Fibroblast of pulmonary artery (primary cell): ENCODE measurements at regions not wholly inside any gene's neighbourhood (a gene's known extent, or its start where the extent isn't known, plus 50 kb on each side); places are given as distances from the start of the nearest gene placed in this dataset.

Experiments
- DNase-seq: peaks from one replicate; pipeline ENCODE4 v3.0.0-alpha.2; 2010; ENCODE audit warnings: low read depth
- H3K4me3 ChIP-seq: replicated peaks from 2 replicates; pipeline ENCODE4 v1.5.1; 2011; ENCODE audit warnings: low read depth, mild to moderate bottlenecking, control low read depth, low read length, moderate library complexity
- CTCF ChIP-seq: IDR thresholded peaks from 2 replicates; pipeline ENCODE4 v1.5.1; 2011; ENCODE audit warnings: mild to moderate bottlenecking, control low read depth, low read length, inconsistent platforms; ENCODE audit errors: missing control alignments

- no peak overlapping the region for H3K4me3 ChIP-seq
- TF ChIP-seq CTCF: no peak
- no peak for DNase-seq
Observed at GRCh38 chrX:9234315-9234714, 200.4 kb upstream of the FAM9B start.

- TF ChIP-seq CTCF: no peak
- no peak overlapping the region for H3K4me3 ChIP-seq
- DNase-seq: no peak
Observed at GRCh38 chrX:9235722-9236121, 201.8 kb upstream of the FAM9B start.

GRCh38 chrX:9240956-9241355 lies 207.0 kb upstream of the FAM9B start:
- no peak for DNase-seq
- no peak for TF ChIP-seq CTCF
- H3K4me3 ChIP-seq: no peak overlapping the region

GRCh38 chrX:9241427-9241826 lies 207.5 kb upstream of the FAM9B start:
- no peak for DNase-seq
- H3K4me3 ChIP-seq: no peak overlapping the region
- no peak for TF ChIP-seq CTCF

GRCh38 chrX:9249051-9249846 lies 215.3 kb upstream of the FAM9B start:
- DNase-seq: peak; percentile 0
- TF ChIP-seq CTCF: no peak
- no peak overlapping the region for H3K4me3 ChIP-seq

- DNase-seq: no peak
- TF ChIP-seq CTCF: no peak
- H3K4me3 ChIP-seq: no peak overlapping the region
Observed at GRCh38 chrX:9252182-9252581, 212.7 kb upstream of the TBL1X start.

GRCh38 chrX:9253211-9253610 lies 211.6 kb upstream of the TBL1X start:
- DNase-seq: no peak
- no peak overlapping the region for H3K4me3 ChIP-seq
- TF ChIP-seq CTCF: no peak
